WI38 (cell line): ENCODE measurements at regions not wholly inside any gene's neighbourhood (a gene's known extent, or its start where the extent isn't known, plus 50 kb on each side); places are given as distances from the start of the nearest gene placed in this dataset.
A peak's percentile ranks its signal among the peaks of the same experiment; 100 is the strongest.

Experiments used
- H3K4me3 ChIP-seq: 2 replicates; pipeline ENCODE4 v1.5.1; 2011; ENCODE audit warnings: low read depth, mild to moderate bottlenecking, control low read depth, low read length
- TF ChIP-seq, protein P1 (sequence below): IDR thresholded peaks from 2 replicates; pipeline ENCODE4 v1.5.1; 2012; ENCODE audit warnings: low read depth, mild to moderate bottlenecking, control low read depth, low read length

DNA sequence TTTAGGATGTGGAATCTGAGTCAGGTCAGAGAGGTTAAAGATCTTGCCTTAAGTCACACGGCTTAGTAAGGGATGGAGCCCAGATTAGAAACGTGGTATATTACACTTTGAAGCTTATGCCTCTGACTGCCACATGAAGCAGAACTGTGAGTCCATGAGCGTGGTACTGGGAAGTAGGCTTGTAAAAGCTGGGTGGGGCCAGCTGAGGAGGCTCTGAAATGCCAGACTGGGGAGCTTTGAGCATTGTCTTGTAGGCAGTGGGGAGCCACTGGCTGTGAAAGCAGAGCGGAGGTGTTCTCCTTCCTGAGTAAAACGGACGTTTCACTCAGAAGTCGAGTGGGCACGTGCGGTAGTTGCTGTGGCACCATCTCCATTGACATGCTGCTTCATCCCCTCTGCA lies 72.6 kb upstream of the USP24 start:
- H3K4me3 ChIP-seq: no peak overlapping the region

DNA sequence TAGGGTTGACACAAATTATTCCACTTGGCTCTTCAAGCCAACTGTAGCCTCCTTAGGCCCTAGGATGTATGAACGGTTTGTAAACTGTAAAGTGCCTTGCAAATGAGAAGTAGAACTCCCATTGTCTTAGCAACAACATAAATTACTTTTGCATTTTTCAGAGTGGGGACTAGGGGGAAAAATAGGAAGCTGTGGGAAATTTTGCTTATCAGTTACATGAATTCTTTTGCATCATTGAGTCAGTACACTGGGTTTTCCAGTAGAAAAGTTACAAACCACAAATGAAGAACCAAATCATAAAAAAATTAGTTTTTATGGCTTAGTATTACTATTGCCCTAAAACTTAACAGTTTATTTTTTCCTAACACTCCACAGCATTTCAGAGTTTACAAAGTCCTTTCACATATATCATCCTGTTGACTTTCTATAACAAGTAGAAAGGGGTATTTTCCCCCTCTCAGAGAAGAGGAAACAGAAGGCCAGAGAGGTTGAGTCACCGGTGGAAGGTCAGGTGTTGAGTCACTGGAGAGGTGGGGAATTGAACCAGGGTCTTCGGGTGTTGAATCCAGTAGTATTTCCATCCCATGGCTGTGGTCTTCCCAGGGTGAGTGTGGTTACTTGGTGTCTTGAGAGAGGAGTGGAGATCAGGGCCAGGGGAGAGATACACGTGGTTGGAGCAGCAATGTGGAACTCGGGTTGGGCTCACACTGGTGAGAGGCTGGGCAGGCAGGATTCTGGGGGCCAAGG lies 71.9 kb upstream of the USP24 start:
- TF ChIP-seq, protein P1, sequence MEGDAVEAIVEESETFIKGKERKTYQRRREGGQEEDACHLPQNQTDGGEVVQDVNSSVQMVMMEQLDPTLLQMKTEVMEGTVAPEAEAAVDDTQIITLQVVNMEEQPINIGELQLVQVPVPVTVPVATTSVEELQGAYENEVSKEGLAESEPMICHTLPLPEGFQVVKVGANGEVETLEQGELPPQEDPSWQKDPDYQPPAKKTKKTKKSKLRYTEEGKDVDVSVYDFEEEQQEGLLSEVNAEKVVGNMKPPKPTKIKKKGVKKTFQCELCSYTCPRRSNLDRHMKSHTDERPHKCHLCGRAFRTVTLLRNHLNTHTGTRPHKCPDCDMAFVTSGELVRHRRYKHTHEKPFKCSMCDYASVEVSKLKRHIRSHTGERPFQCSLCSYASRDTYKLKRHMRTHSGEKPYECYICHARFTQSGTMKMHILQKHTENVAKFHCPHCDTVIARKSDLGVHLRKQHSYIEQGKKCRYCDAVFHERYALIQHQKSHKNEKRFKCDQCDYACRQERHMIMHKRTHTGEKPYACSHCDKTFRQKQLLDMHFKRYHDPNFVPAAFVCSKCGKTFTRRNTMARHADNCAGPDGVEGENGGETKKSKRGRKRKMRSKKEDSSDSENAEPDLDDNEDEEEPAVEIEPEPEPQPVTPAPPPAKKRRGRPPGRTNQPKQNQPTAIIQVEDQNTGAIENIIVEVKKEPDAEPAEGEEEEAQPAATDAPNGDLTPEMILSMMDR: no peak

More for the DNA sequence above, 72.6 kb upstream of the USP24 start:
- TF ChIP-seq, protein P1: no peak

GRCh38 chr1:55285834-55286233 lies 70.7 kb upstream of the USP24 start:
- H3K4me3 ChIP-seq: no peak overlapping the region
- TF ChIP-seq, protein P1: no peak

More for the DNA sequence above, 71.9 kb upstream of the USP24 start:
- H3K4me3 ChIP-seq: no peak overlapping the region

DNA sequence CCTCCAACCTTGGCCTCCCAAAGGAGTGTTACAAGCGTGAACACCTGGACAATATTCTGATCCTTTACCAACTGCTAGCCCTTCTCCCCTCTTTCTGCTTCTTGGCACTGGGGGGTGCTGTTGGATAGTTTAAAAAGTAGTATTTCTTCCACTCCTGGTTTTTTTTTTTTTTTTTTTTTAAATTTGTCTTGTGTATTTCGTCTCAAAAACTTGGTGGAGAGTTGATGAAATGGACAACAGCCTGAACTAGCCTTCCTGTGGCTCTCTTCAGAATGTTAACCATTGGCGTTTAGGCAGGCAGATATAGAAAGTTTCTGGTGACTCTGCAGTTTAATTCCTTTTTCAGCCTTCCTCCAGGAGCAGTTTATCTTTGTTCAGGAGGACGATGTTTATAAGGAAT lies 69.7 kb upstream of the USP24 start:
- TF ChIP-seq, protein P1: peak; percentile 56
- no peak overlapping the region for H3K4me3 ChIP-seq

DNA sequence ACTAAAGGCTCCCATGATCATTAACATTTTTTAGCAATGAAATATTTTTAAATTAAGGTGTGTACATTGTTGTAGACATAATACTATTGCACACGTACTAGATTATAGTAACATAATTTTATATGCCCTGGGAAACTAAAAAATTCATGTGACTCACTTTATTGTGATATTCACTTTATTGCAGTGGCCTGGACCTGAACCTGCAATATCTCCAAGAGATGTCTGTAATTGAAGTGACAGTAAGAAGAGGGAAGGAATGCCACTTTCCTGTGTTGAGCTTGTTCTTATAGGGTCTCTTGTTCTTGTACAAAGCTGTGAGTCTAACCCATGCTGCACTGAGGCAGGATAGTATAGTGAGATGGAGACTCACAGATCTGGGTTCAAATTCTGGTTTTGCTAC lies 66.9 kb upstream of the USP24 start:
- no peak overlapping the region for H3K4me3 ChIP-seq
- TF ChIP-seq, protein P1: no peak

DNA sequence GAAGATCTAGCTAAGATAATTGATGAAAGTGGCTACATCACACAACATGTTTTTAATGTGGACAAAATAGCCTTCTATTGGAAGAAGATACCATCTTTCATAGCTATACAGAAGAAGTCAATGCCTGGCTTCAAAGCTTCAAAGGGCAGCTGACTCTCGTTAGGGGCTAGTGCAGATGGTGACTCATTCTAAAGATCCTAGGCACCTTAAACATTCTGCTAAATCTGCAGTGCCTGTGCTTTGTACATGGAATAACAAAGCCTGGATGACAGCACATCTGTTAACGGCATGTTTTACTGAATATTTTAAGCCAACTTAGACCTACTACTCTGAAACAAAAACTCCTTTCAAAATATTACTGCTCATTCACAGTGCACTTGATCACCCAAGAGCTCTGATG lies 65.6 kb upstream of the USP24 start:
- H3K4me3 ChIP-seq: no peak overlapping the region
- TF ChIP-seq, protein P1: no peak

GRCh38 chr1:55279627-55280026 lies 64.5 kb upstream of the USP24 start:
- no peak overlapping the region for H3K4me3 ChIP-seq

More at GRCh38 chr1:55279627-55280026, 64.5 kb upstream of the USP24 start:
- TF ChIP-seq, protein P1: no peak
